IMR-90 (cell line): ENCODE measurements at regions not wholly inside any gene's neighbourhood (a gene's known extent, or its start where the extent isn't known, plus 50 kb on each side); places are given as distances from the start of the nearest gene placed in this dataset.

Experiments
- ATAC-seq: fragments of 200-7000 bp; cut with Tn5 transposase; 2 replicates; pipeline ENCODE4 v1.9.1; 2020; ENCODE audit warnings: low read depth, mild to moderate bottlenecking, moderate library complexity
- BruUV-seq: library from RNA; stranded (reverse); fragments of 400-500 nt; replicated peaks from 2 replicates; lab custom pipeline; 2021; lab: Mats Ljungman, UMichigan
- CTCF ChIA-PET: fragments of 300-600 bp; formaldehyde crosslinking; extraction: SDS; loops from one replicate; lab custom pipeline; 2021; ENCODE audit warnings: antibody characterized with exemption; lab: Yijun Ruan, JAX
- POLR2A ChIA-PET: fragments of 300-600 bp; sonication (Branson Sonifier 250); formaldehyde crosslinking; loops from one replicate; lab custom pipeline; 2022; ENCODE audit warnings: antibody characterized with exemption; ENCODE audit not compliant: unreplicated experiment; lab: Charles Lee
- DNase-seq: peaks from one replicate; pipeline ENCODE4 v3.0.0; 2013
- H2AFZ ChIP-seq: replicated peaks from 2 replicates; pipeline ENCODE3; 2013; ENCODE audit warnings: low read length, mild to moderate bottlenecking; ENCODE audit not compliant: poor library complexity
- H2AK5ac ChIP-seq: 2 replicates; pipeline ENCODE4 v1.6.1; 2013; ENCODE audit warnings: low read depth, low read length, inconsistent platforms
- H2AK9ac ChIP-seq: replicated peaks from 2 replicates; pipeline ENCODE3; 2013; ENCODE audit warnings: mild to moderate bottlenecking, low read depth, low read length, moderate library complexity; ENCODE audit not compliant: poor library complexity
- H2BK120ac ChIP-seq: 2 replicates; pipeline ENCODE4 v1.6.1; 2013; ENCODE audit warnings: low read depth, low read length, inconsistent platforms
- H2BK15ac ChIP-seq: 3 replicates; pipeline ENCODE4 v1.6.1; 2013; ENCODE audit warnings: low read depth, low read length, inconsistent platforms
- H2BK20ac ChIP-seq: 2 replicates; pipeline ENCODE4 v1.6.1; 2013; ENCODE audit warnings: low read depth, mild to moderate bottlenecking, inconsistent platforms, low read length, moderate library complexity
- H2BK5ac ChIP-seq: 2 replicates; pipeline ENCODE4 v1.6.1; 2013; ENCODE audit warnings: mild to moderate bottlenecking, low read depth, low read length, inconsistent platforms; ENCODE audit not compliant: poor library complexity, severe bottlenecking
- H3K14ac ChIP-seq: replicated peaks from 2 replicates; pipeline ENCODE4 v1.6.1; 2013; ENCODE audit warnings: low read depth, low read length, inconsistent platforms
- H3K18ac ChIP-seq: 2 replicates; pipeline ENCODE4 v1.6.1; 2013; ENCODE audit warnings: low read depth, low read length, control low read depth
- H3K23ac ChIP-seq: 2 replicates; pipeline ENCODE4 v1.6.1; 2013; ENCODE audit warnings: low read depth, low read length, inconsistent platforms
- H3K27ac ChIP-seq: 2 replicates; pipeline ENCODE4 v1.5.1; 2013; ENCODE audit warnings: mild to moderate bottlenecking, control low read depth, low read length; ENCODE audit not compliant: insufficient read depth
- H3K27me3 ChIP-seq: 2 replicates; pipeline ENCODE4 v1.6.1; 2013; ENCODE audit warnings: low read length; ENCODE audit not compliant: control insufficient read depth, insufficient read depth
- H3K36me3 ChIP-seq: 2 replicates; pipeline ENCODE4 v1.6.1; 2013; ENCODE audit warnings: low read length, mixed read lengths; ENCODE audit not compliant: control insufficient read depth, insufficient read depth
- H3K4ac ChIP-seq: 2 replicates; pipeline ENCODE4 v1.6.1; 2013; ENCODE audit warnings: low read depth, low read length, inconsistent platforms
- H3K4me1 ChIP-seq: 2 replicates; pipeline ENCODE4 v1.6.1; 2013; ENCODE audit warnings: low read length, mixed read lengths; ENCODE audit not compliant: control insufficient read depth, insufficient read depth
- H3K4me2 ChIP-seq: 2 replicates; pipeline ENCODE4 v1.6.1; 2013; ENCODE audit warnings: low read depth, mild to moderate bottlenecking, control low read depth, low read length, moderate library complexity
- H3K4me3 ChIP-seq: 2 replicates; pipeline ENCODE4 v1.5.1; 2013; ENCODE audit warnings: low read depth, mild to moderate bottlenecking, control low read depth, low read length, moderate library complexity; ENCODE audit not compliant: insufficient read depth
- H3K56ac ChIP-seq: 2 replicates; pipeline ENCODE4 v1.6.1; 2013; ENCODE audit warnings: low read length, inconsistent platforms; ENCODE audit not compliant: insufficient read depth; ENCODE audit errors: extremely low read depth
- H3K79me1 ChIP-seq, 2 experiments: 2 replicates each; pipeline ENCODE4 v1.6.1; 2013; ENCODE audit warnings: low read length in 2 of 2, inconsistent platforms in 1 of 2, low read depth in 1 of 2
- H3K9ac ChIP-seq: 2 replicates; pipeline ENCODE4 v1.6.1; 2013; ENCODE audit warnings: low read depth, low read length, control low read depth
- H3K9me1 ChIP-seq: 2 replicates; pipeline ENCODE4 v1.6.1; 2013; ENCODE audit warnings: low read length, inconsistent platforms; ENCODE audit not compliant: insufficient read depth
- H3K9me3 ChIP-seq: 2 replicates; pipeline ENCODE4 v1.6.1; 2013; ENCODE audit warnings: low read length; ENCODE audit not compliant: control insufficient read depth, insufficient read depth
- H4K20me1 ChIP-seq: 2 replicates; pipeline ENCODE4 v1.6.1; 2013; ENCODE audit warnings: low read length, inconsistent platforms; ENCODE audit not compliant: insufficient read depth
- H4K5ac ChIP-seq: 2 replicates; pipeline ENCODE4 v1.6.1; 2013; ENCODE audit warnings: mild to moderate bottlenecking, low read depth, low read length, control low read depth
- H4K8ac ChIP-seq, 2 experiments: 2 replicates each; pipeline ENCODE4 v1.6.1; 2013; ENCODE audit warnings: low read depth in 2 of 2, low read length in 2 of 2, control low read depth in 1 of 2, inconsistent platforms in 1 of 2
- H4K91ac ChIP-seq: 2 replicates; pipeline ENCODE4 v1.6.1; 2013; ENCODE audit warnings: low read depth, low read length, inconsistent platforms; ENCODE audit not compliant: insufficient read depth
- CEBPB ChIP-seq: IDR thresholded peaks from 2 replicates; pipeline ENCODE4 v1.6.1; 2012; ENCODE audit warnings: low read depth, low read length, improper control_type of control experiment
- CTCF ChIP-seq: conservative IDR thresholded peaks from 2 replicates; pipeline ENCODE4 v1.5.1; 2012; ENCODE audit warnings: mild to moderate bottlenecking, low read depth, low read length, improper control_type of control experiment
- MAFK ChIP-seq: IDR thresholded peaks from 2 replicates; pipeline ENCODE4 v1.6.1; 2012; ENCODE audit warnings: low read depth, low read length, improper control_type of control experiment
- NFE2L2 ChIP-seq: fragments of 150-350 bp; IDR thresholded peaks from 2 replicates; pipeline ENCODE4 v1.6.1; 2016; ENCODE audit warnings: low read depth, mild to moderate bottlenecking, low read length
- POLR2A ChIP-seq: IDR thresholded peaks from 2 replicates; pipeline ENCODE4 v1.6.1; 2012; ENCODE audit warnings: mild to moderate bottlenecking, low read depth, low read length
- WGBS, 2 experiments: methylation state at CpG; one replicate each; pipeline versions ENCODE4 v1.1.5 to v1.1.7; 2013; ENCODE audit warnings: missing lambda C conversion rate in 2 of 2; ENCODE audit not compliant: insufficient read length in 1 of 2; ENCODE audit errors: extremely low coverage in 2 of 2; 5-methylcytosine and 5-hydroxymethylcytosine counted together
- dilution Hi-C: fragments of 300-500 bp; cut with HindIII; formaldehyde crosslinking; loops from one replicate; pipeline ENCODE4 v1.14.3; 2018; ENCODE audit warnings: low sequenced_read_pairs; ENCODE audit not compliant: unreplicated experiment
- in situ Hi-C: fragments of 300-500 bp; cut with MboI; formaldehyde crosslinking; loops from 3 replicates; pipeline ENCODE4 v1.14.3; 2019; ENCODE audit warnings: low sequenced_read_pairs, inconsistent platforms, mixed read lengths
- intact Hi-C: fragments of 100-400 bp; cut with micrococcal nuclease; formaldehyde crosslinking; loops from 2 replicates; pipeline ENCODE4 v1.10.0; 2022

GRCh38 chr5:117623042-117623805 lies 1048.6 kb upstream of the SEMA6A start:
- H3K56ac ChIP-seq: no peak overlapping the region

More at GRCh38 chr5:117623042-117623805, 1048.6 kb upstream of the SEMA6A start:
- H3K9me3 ChIP-seq: no peaks in the 10 kb centered on the region
- no peak overlapping the region for H3K4ac ChIP-seq
- no peaks in the 10 kb centered on the region for H3K36me3 ChIP-seq
- POLR2A ChIA-PET: no interaction called here
- H2BK120ac ChIP-seq: no peak overlapping the region
- H3K27me3 ChIP-seq: no peaks in the 10 kb centered on the region
- no peak for TF ChIP-seq NFE2L2
- TF ChIP-seq MAFK: 0 out of 2 replicates have a peak, but pooled peaks have one; percentile 20
- no peak for TF ChIP-seq CEBPB
- no peak for TF ChIP-seq CTCF
- TF ChIP-seq POLR2A: no peak
- intact Hi-C loops: no loop called here
- peak; percentile 10 for DNase-seq
- H3K14ac ChIP-seq: no peak overlapping the region
- H3K4me1 ChIP-seq: no peaks in the 10 kb centered on the region
- H4K91ac ChIP-seq: no peak overlapping the region
- no peak overlapping the region for H3K27ac ChIP-seq
- H2BK5ac ChIP-seq: no peak overlapping the region
- no peak overlapping the region for H4K5ac ChIP-seq
- BruUV-seq: no TSS peak
- CTCF ChIA-PET: interaction anchor here (0.7 to 0.9 kb wide), 2 partner anchors 52 to 498 kb away, joined by 3 to 5 read pairs; no protein-coding TSS in a partner anchor
- dilution Hi-C loops: no loop called here
- no peak overlapping the region for H4K8ac ChIP-seq
- H2BK15ac ChIP-seq: no peak overlapping the region
- H2AFZ ChIP-seq: no peak overlapping the region
- whole genome bisulfite sequencing, 2 experiments: no CpG with 5 or more reads among the region's 3 CpGs
- H2AK5ac ChIP-seq: no peak overlapping the region
- ATAC-seq: peak; percentile 42; the same call in 1 of the 2 replicates
- H3K79me1 ChIP-seq: no peaks in the 10 kb centered on the region
- no peak overlapping the region for H3K18ac ChIP-seq
- H2BK20ac ChIP-seq: no peak overlapping the region
- H4K20me1 ChIP-seq: no peaks in the 10 kb centered on the region
- H3K9ac ChIP-seq: no peak overlapping the region
- in situ Hi-C loops: no loop called here
- no peak overlapping the region for H3K4me3 ChIP-seq
- H2AK9ac ChIP-seq: no peak overlapping the region
- H3K4me2 ChIP-seq: no peak overlapping the region
- no peaks in the 10 kb centered on the region for H3K9me1 ChIP-seq
- H3K23ac ChIP-seq: no peak overlapping the region
